ENCODE measurements at regions not wholly inside any gene's neighbourhood (a gene's known extent, or its start where the extent isn't known, plus 50 kb on each side); places are given as distances from the start of the nearest gene placed in this dataset.

GRCh38 chr1:231106347-231106746 is 55.5 kb upstream of the TRIM67 start:
- H3K27me3 Mint-ChIP-seq (ENCODE audit: insufficient read depth), result peaks cover 21% of the 10 kb centered on the region

GRCh38 chr1:231104917-231105316 is 56.9 kb upstream of the TRIM67 start:
- no peak for TF ChIP-seq CTCF (conservative IDR thresholded peaks at IDR 0.05)
- no peaks in the 10 kb centered on the region for H3K36me3 Mint-ChIP-seq (ENCODE audit: low read depth)
- no peaks in the 10 kb centered on the region for H3K9me3 Mint-ChIP-seq

More at GRCh38 chr1:231106347-231106746, 55.5 kb upstream of the TRIM67 start:
- no peak overlapping the region for H3K4me3 Mint-ChIP-seq
- H3K4me1 Mint-ChIP-seq, result peaks cover 11% of the 10 kb centered on the region
- Histone ChIP-seq H3K27me3 (ENCODE audit: control insufficient read depth, insufficient read depth, low read length, poor library complexity, severe bottlenecking) (no peaks in the 10 kb centered on the region), H3K4me3 (ENCODE audit: low read length) (no peak overlapping the region), H3K36me3 (ENCODE audit: control insufficient read depth, insufficient read depth, low read length) (no peaks in the 10 kb centered on the region), H3K4me1 (ENCODE audit: control insufficient read depth, insufficient read depth, low read length) (no peaks in the 10 kb centered on the region), H3K9me3 (ENCODE audit: control insufficient read depth, low read length) (no peaks in the 10 kb centered on the region), H3K27ac (ENCODE audit: low read depth, low read length) (peak overlapping the region; percentile 44), H3K9ac (ENCODE audit: extremely low read depth, low read length, poor library complexity, severe bottlenecking) (no peak overlapping the region)
- TF ChIP-seq CTCF (conservative IDR thresholded peaks at IDR 0.05), result no peak
- H3K36me3 Mint-ChIP-seq (ENCODE audit: low read depth), result no peaks in the 10 kb centered on the region
- H3K9me3 Mint-ChIP-seq, result no peaks in the 10 kb centered on the region
- WGBS, 2 experiments (ENCODE audit: insufficient coverage in 1 of 2, insufficient read length in 1 of 2), result 84 to 88% methylated on average over 4 to 5 of the region's 5 CpGs
- H3K27ac Mint-ChIP-seq, result no peak overlapping the region
- no peak for DNase-seq

DNA sequence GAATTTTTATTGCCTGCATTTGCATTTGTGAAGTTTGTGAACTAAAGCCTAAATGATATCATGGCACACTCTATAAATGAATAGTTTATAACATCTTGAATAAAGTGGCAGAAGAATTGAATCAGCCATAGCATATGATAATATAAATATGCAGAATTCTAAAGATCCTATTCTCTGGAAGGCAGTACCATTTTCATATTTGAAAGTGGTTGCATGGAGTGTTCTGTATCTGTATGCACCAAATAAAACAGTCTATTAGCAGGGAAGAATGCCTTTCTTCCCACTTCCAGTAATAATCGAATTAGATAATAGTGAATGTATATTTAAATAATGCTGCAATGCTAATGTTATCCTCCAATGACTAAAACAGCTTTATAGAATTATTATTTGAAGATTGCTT is 57.9 kb upstream of the TRIM67 start:
- Histone ChIP-seq H3K9ac (ENCODE audit: extremely low read depth, low read length, poor library complexity, severe bottlenecking) (no peak overlapping the region), H3K4me1 (ENCODE audit: control insufficient read depth, insufficient read depth, low read length) (no peaks in the 10 kb centered on the region), H3K9me3 (ENCODE audit: control insufficient read depth, low read length) (no peaks in the 10 kb centered on the region), H3K27ac (ENCODE audit: low read depth, low read length) (no peak overlapping the region), H3K36me3 (ENCODE audit: control insufficient read depth, insufficient read depth, low read length) (no peaks in the 10 kb centered on the region), H3K27me3 (ENCODE audit: control insufficient read depth, insufficient read depth, low read length, poor library complexity, severe bottlenecking) (no peaks in the 10 kb centered on the region), H3K4me3 (ENCODE audit: low read length) (no peak overlapping the region)
- Mint-ChIP-seq H3K27me3 (ENCODE audit: insufficient read depth) (peaks cover 18% of the 10 kb centered on the region), H3K4me3 (no peak overlapping the region), H3K27ac (no peak overlapping the region), H3K4me1 (peaks cover 11% of the 10 kb centered on the region), H3K36me3 (ENCODE audit: low read depth) (no peaks in the 10 kb centered on the region), H3K9me3 (no peaks in the 10 kb centered on the region)
- no CpG with 5 or more reads among the region's 1 CpG for WGBS, 2 experiments (ENCODE audit: insufficient coverage in 1 of 2, insufficient read length in 1 of 2)
- no peak for DNase-seq
- TF ChIP-seq CTCF (conservative IDR thresholded peaks at IDR 0.05), result no peak

More at GRCh38 chr1:231104917-231105316, 56.9 kb upstream of the TRIM67 start:
- no peak overlapping the region for H3K27ac ChIP-seq (ENCODE audit: low read depth, low read length)
- H3K9me3 ChIP-seq (ENCODE audit: control insufficient read depth, low read length), result no peaks in the 10 kb centered on the region
- no peaks in the 10 kb centered on the region for H3K36me3 ChIP-seq (ENCODE audit: control insufficient read depth, insufficient read depth, low read length)
- no peak overlapping the region for H3K9ac ChIP-seq (ENCODE audit: extremely low read depth, low read length, poor library complexity, severe bottlenecking)
- H3K4me3 Mint-ChIP-seq, result no peak overlapping the region
- peaks cover 18% of the 10 kb centered on the region for H3K27me3 Mint-ChIP-seq (ENCODE audit: insufficient read depth)
- H3K4me3 ChIP-seq (ENCODE audit: low read length), result no peak overlapping the region
- WGBS, 2 experiments (ENCODE audit: insufficient coverage in 1 of 2, insufficient read length in 1 of 2), result 78 to 83% methylated on average over 2 of the region's 2 CpGs
- no peaks in the 10 kb centered on the region for H3K4me1 ChIP-seq (ENCODE audit: control insufficient read depth, insufficient read depth, low read length)
- no peak for DNase-seq
- H3K4me1 Mint-ChIP-seq, result peaks cover 11% of the 10 kb centered on the region
- H3K27me3 ChIP-seq (ENCODE audit: control insufficient read depth, insufficient read depth, low read length, poor library complexity, severe bottlenecking), result no peaks in the 10 kb centered on the region
- H3K27ac Mint-ChIP-seq, result no peak overlapping the region

All from endodermal cell (in vitro differentiated cells).